HEK293T (cell line): ENCODE measurements at regions not wholly inside any gene's neighbourhood (a gene's known extent, or its start where the extent isn't known, plus 50 kb on each side); places are given as distances from the start of the nearest gene placed in this dataset.

Source experiments
- BHLHE40 ChIP-seq: fragments of 450-650 bp; IDR thresholded peaks from 2 replicates; pipeline ENCODE4 v1.6.1; 2016; ENCODE audit warnings: mild to moderate bottlenecking, moderate library complexity, borderline replicate concordance
- ELF4 ChIP-seq: fragments of 450-650 bp; IDR thresholded peaks from 2 replicates; pipeline ENCODE4 v1.6.1; 2017; ENCODE audit warnings: antibody characterized with exemption
- FOXA1 ChIP-seq: fragments of 450-650 bp; IDR thresholded peaks from 2 replicates; pipeline ENCODE4 v1.6.1; 2016; ENCODE audit warnings: mild to moderate bottlenecking
- FOXK2 ChIP-seq: fragments of 450-650 bp; IDR thresholded peaks from 2 replicates; pipeline ENCODE4 v1.6.1; 2016; ENCODE audit warnings: mild to moderate bottlenecking
- FOXM1 ChIP-seq: fragments of 450-650 bp; IDR thresholded peaks from 2 replicates; pipeline ENCODE4 v1.6.1; 2017; ENCODE audit warnings: mild to moderate bottlenecking, borderline replicate concordance
- HDGF ChIP-seq: fragments of 450-650 bp; IDR thresholded peaks from 2 replicates; pipeline ENCODE4 v1.6.1; 2017; ENCODE audit warnings: antibody characterized with exemption, borderline replicate concordance
- LEF1 ChIP-seq: fragments of 450-650 bp; IDR thresholded peaks from 2 replicates; pipeline ENCODE4 v1.6.1; 2017; ENCODE audit warnings: mild to moderate bottlenecking, borderline replicate concordance
- NFRKB ChIP-seq: fragments of 450-650 bp; IDR thresholded peaks from 2 replicates; pipeline ENCODE4 v1.6.1; 2016; ENCODE audit warnings: mild to moderate bottlenecking, moderate library complexity
- SP1 ChIP-seq: fragments of 450-650 bp; IDR thresholded peaks from 2 replicates; pipeline ENCODE4 v1.6.1; 2017
- SUZ12 ChIP-seq: fragments of 450-650 bp; IDR thresholded peaks from 2 replicates; pipeline ENCODE4 v1.6.1; 2016; ENCODE audit warnings: mild to moderate bottlenecking
- TF ChIP-seq, protein P1 (sequence below): fragments of 450-650 bp; IDR thresholded peaks from 2 replicates; pipeline ENCODE4 v1.6.1; 2016

DNA sequence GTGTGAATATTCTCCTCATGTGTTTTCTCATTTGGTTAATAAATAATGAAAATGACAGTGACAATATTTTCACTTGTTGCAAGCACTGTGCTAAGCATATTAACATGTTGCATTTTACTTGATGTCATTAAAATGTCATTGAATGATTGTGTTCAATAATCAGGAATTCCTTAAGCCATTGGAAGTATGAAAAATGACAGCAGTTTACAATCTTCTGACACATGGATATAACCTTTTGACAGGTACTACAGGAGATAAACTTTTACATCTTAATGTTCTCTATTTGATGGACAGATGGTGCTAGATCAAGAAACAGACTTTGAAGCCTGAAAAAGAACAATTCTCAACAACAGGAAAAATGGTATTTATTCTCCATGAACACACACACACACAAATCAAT is 1138.3 kb downstream of the ROBO2 start:
- TF ChIP-seq, protein P1, sequence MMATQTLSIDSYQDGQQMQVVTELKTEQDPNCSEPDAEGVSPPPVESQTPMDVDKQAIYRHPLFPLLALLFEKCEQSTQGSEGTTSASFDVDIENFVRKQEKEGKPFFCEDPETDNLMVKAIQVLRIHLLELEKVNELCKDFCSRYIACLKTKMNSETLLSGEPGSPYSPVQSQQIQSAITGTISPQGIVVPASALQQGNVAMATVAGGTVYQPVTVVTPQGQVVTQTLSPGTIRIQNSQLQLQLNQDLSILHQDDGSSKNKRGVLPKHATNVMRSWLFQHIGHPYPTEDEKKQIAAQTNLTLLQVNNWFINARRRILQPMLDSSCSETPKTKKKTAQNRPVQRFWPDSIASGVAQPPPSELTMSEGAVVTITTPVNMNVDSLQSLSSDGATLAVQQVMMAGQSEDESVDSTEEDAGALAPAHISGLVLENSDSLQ = peak; percentile 43; the same call in 1 of the 2 replicates
- TF ChIP-seq FOXK2 (no peak), FOXM1 (no peak), SP1 (no peak), SUZ12 (no peak), FOXA1 (no peak), HDGF (no peak), LEF1 (no peak), ELF4 (no peak), BHLHE40 (no peak), NFRKB (no peak)
